SU-DHL-6 (cell line): ENCODE measurements at regions not wholly inside any gene's neighbourhood (a gene's known extent, or its start where the extent isn't known, plus 50 kb on each side); places are given as distances from the start of the nearest gene placed in this dataset.

ENCODE experiments used
- H2AFZ ChIP-seq: fragments of 200-600 bp; sonication (generic); 2 replicates; pipeline ENCODE4 v1.6.1; 2014; ENCODE audit warnings: low read depth, mild to moderate bottlenecking, moderate library complexity, mixed read lengths, antibody characterized with exemption, low read length; ENCODE audit not compliant: severe bottlenecking
- H3F3A ChIP-seq: fragments of 200-600 bp; shearing (Covaris generic); 2 replicates; pipeline ENCODE4 v1.6.0; 2016; ENCODE audit warnings: antibody characterized with exemption, mild to moderate bottlenecking; ENCODE audit not compliant: insufficient read depth
- H3K27ac ChIP-seq: fragments of 200-600 bp; sonication (generic); 2 replicates; pipeline ENCODE4 v1.5.1; 2016; ENCODE audit warnings: low read depth, mild to moderate bottlenecking, low read length, moderate library complexity, mixed read lengths
- H3K27me3 ChIP-seq: fragments of 200-600 bp; sonication (generic), shearing (Covaris generic); 2 replicates; pipeline ENCODE4 v1.6.0; 2014; ENCODE audit warnings: mild to moderate bottlenecking, low read length
- H3K36me3 ChIP-seq: fragments of 200-600 bp; sonication (generic); 2 replicates; pipeline ENCODE4 v1.6.1; 2014; ENCODE audit warnings: mild to moderate bottlenecking, low read length, mixed read lengths
- H3K4me2 ChIP-seq: fragments of 300-600, 200-600 bp; shearing (Covaris generic), sonication (generic); 2 replicates; pipeline ENCODE4 v1.6.0; 2014; ENCODE audit warnings: low read length, low read depth, mild to moderate bottlenecking; ENCODE audit not compliant: poor library complexity, severe bottlenecking
- H3K4me3 ChIP-seq: fragments of 200-600 bp; sonication (generic); 2 replicates; pipeline ENCODE4 v1.5.1; 2014; ENCODE audit warnings: antibody characterized with exemption, low read length, mild to moderate bottlenecking, mixed read lengths; ENCODE audit not compliant: insufficient read depth, poor library complexity, severe bottlenecking
- H3K79me2 ChIP-seq: fragments of 200-600 bp; sonication (generic); 2 replicates; pipeline ENCODE4 v1.6.1; 2014; ENCODE audit warnings: mild to moderate bottlenecking, low read length, moderate library complexity; ENCODE audit not compliant: insufficient read depth
- H3K9ac ChIP-seq: fragments of 200-600 bp; sonication (generic); 2 replicates; pipeline ENCODE4 v1.7.0; 2014; ENCODE audit warnings: mild to moderate bottlenecking, low read length
- H3K9me2 ChIP-seq: fragments of 200-600 bp; sonication (generic); replicated peaks from 2 replicates; pipeline ENCODE4 v1.6.1; 2014; ENCODE audit warnings: low read length; ENCODE audit not compliant: insufficient read depth
- H3K9me3 ChIP-seq: fragments of 200-600 bp; sonication (generic); 2 replicates; pipeline ENCODE4 v1.6.1; 2014; ENCODE audit warnings: low read length, mixed read lengths; ENCODE audit not compliant: insufficient read depth
- H4K20me1 ChIP-seq: fragments of 200-600 bp; sonication (generic); 2 replicates; pipeline ENCODE4 v1.6.1; 2014; ENCODE audit warnings: low read depth, mild to moderate bottlenecking, antibody characterized with exemption, low read length, moderate library complexity, mixed read lengths
- CTCF ChIP-seq: fragments of 200-600 bp; sonication (generic); IDR thresholded peaks from one replicate; pipeline ENCODE4 v1.5.1; 2017; ENCODE audit warnings: antibody characterized with exemption, mild to moderate bottlenecking, low read length, moderate library complexity; ENCODE audit not compliant: insufficient read depth, poor library complexity, severe bottlenecking
- EZH2phosphoT487 ChIP-seq: fragments of 200-600 bp; sonication (generic), shearing (Covaris generic); conservative IDR thresholded peaks from 2 replicates; pipeline ENCODE4 v1.6.1; 2018; ENCODE audit warnings: mild to moderate bottlenecking, antibody characterized with exemption, low read length, moderate library complexity, mixed read lengths

GRCh38 chr7:80040752-80041151, 93.9 kb upstream of the GNAI1 start:
- no peak for TF ChIP-seq CTCF
- TF ChIP-seq EZH2phosphoT487 = no peak
- Histone ChIP-seq H3K4me2 (no peak overlapping the region), H3K9ac (no peak overlapping the region), H3K9me3 (no peaks in the 10 kb centered on the region), H3K27me3 (no peaks in the 10 kb centered on the region), H3K79me2 (no peaks in the 10 kb centered on the region), H3K9me2 (no peaks in the 10 kb centered on the region), H3K36me3 (no peaks in the 10 kb centered on the region), H3K27ac (no peak overlapping the region), H3F3A (no peaks in the 10 kb centered on the region), H2AFZ (no peak overlapping the region), H3K4me3 (no peak overlapping the region), H4K20me1 (no peaks in the 10 kb centered on the region)

- no peak overlapping the region for H3K4me2 ChIP-seq
- H3K79me2 ChIP-seq = no peaks in the 10 kb centered on the region
- TF ChIP-seq CTCF = no peak
- TF ChIP-seq EZH2phosphoT487 = no peak
Measured at GRCh38 chr7:80040335-80040734, 94.3 kb upstream of the GNAI1 start.

GRCh38 chr7:80039251-80039884, 95.3 kb upstream of the GNAI1 start:
- Histone ChIP-seq H3K9me2 (no peaks in the 10 kb centered on the region; the same call in 1 of the 2 replicates), H3K79me2 (no peaks in the 10 kb centered on the region), H3K27me3 (no peaks in the 10 kb centered on the region), H3K4me2 (no peak overlapping the region), H3K36me3 (no peaks in the 10 kb centered on the region), H3K27ac (no peak overlapping the region), H3K4me3 (no peak overlapping the region), H3F3A (no peaks in the 10 kb centered on the region), H3K9ac (no peak overlapping the region), H3K9me3 (no peaks in the 10 kb centered on the region), H4K20me1 (no peaks in the 10 kb centered on the region), H2AFZ (no peak overlapping the region)
- no peak for TF ChIP-seq CTCF
- no peak for TF ChIP-seq EZH2phosphoT487

More at GRCh38 chr7:80040335-80040734, 94.3 kb upstream of the GNAI1 start:
- no peaks in the 10 kb centered on the region for H3K27me3 ChIP-seq
- no peak overlapping the region for H3K4me3 ChIP-seq
- H3K9me2 ChIP-seq = no peaks in the 10 kb centered on the region
- no peak overlapping the region for H3K27ac ChIP-seq
- no peaks in the 10 kb centered on the region for H3F3A ChIP-seq
- no peaks in the 10 kb centered on the region for H3K9me3 ChIP-seq
- H2AFZ ChIP-seq = no peak overlapping the region
- no peaks in the 10 kb centered on the region for H4K20me1 ChIP-seq
- no peak overlapping the region for H3K9ac ChIP-seq
- no peaks in the 10 kb centered on the region for H3K36me3 ChIP-seq
